ENCODE measurements at regions not wholly inside any gene's neighbourhood (a gene's known extent, or its start where the extent isn't known, plus 50 kb on each side); places are given as distances from the start of the nearest gene placed in this dataset.

DNA sequence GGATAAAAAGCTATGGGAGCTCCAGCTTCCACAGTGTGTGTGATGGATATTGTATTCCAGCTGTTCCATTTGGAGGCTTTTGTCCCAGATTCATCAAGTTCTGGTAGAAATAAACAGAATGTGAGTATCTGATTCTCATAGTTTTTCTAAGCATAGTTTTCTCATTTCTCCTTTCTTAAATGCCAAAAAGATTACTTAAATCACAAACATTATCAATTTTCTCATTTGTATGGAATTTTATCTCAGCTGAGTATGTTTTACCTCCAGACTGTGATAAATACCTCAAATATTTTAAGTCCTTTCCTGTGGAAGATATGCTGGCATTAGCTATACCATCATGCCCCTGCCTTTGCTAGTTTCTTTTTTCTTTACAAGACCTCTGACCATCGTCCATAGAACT, 767.3 kb downstream of the TFAP2A start:
- DNase-seq: no peak

DNA sequence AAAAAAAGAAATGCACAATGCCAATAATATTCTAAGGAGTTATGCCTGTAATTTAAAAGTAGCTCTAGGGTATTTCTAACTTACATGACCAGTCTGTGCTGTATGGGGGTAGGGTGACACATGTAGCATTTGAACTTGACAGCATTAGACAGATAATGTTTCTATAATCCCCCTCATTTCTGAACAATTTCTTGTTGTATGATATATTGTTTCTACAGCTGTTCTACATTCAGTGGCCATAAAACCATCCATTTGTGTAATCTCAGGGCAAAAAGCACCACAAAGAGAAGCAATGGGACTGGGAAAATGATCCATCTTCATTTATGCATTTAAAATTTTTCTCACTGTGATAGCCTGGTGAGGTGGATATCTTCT, 767.8 kb downstream of the TFAP2A start:
- DNase-seq: no peak

DNA sequence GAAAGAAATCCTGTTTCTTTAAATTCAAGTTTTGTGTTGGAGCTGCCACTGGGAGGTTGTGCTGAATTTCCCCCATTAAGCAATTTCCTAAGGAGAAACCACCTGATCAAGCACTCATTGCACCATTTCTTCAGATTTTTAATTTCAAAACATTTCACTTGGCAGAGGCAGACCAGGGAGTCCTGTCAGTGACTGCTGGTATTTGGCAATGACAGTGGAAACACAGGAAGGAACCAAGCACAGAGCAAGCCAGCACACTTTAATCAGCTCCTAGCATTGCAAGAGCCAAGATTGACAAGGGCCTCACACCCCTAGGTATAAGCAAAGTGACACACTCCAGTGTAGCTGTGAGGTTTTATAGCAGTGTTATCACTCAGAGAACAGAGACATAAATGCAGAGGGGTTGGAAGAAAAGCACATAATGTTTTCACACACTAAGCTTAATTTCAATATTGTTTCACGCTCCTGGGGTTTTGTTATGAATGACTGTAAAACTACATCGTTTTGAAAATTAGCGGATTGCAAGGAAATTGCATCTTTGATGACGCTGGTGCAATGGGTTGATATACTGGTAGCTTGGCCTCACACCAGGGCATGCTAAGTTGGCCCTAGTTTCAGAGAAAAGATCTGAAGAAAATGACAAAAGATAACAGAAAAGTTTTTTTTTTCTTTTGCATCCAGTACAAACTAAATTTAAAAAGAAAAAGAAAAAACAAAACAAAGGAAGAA, 768.4 kb downstream of the TFAP2A start:
- no peak for DNase-seq

DNA sequence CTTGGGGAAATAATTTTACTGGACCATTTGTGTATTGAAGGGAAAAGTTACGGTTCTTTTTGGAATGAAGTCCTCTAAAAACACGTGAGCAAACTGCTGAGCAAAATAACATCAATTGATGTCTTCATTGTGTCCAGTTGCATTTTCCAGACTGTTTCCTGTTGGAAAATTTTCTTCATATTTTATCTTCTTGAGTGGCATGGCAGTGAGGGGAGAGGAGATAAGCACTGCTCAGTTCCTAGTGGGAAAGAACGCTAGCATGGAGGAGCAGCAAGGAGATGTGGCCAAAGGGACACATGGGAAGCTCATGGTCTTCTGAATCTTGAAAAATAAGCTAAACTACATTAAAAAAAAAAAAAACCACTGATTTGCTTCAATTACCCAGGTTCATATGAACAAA, 776.0 kb downstream of the TFAP2A start:
- no peak for DNase-seq

DNA sequence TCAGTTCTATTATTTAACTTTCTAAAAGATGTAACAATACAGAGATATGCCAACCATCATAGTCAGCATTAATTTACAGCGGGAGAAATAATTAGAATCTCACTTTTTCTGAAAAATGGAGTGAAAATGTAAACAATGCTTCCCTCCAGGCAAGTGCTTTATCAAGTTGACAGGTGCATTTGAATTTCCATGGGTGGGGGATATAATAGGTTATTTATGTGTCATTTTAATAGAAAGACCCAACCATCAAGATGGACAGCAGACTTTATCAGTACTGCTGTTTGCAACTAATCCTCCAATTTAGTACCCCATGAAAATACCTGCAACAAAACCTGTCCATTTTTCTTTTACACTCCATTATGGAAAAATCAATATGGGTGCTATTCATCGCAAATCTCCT, 780.1 kb downstream of the TFAP2A start:
- DNase-seq: no peak

DNA sequence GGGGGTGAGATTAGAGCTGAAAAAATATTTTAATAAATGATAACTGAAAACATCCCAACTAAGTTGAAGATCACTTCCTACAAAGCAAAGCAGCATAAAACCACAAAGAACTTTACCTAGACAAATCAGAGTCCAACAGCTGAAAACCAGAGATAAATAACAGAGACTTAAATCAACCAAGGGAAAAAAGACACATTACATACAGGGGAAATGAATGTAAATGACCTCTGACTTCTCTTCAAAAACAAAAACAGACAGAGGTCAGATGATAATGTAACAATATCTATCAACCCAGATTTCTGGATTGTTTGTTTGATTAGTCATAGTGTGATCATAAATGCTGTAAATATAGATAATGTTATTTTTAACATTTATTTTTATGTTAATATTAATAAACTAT, 782.8 kb downstream of the TFAP2A start:
- no peak for DNase-seq

DNA sequence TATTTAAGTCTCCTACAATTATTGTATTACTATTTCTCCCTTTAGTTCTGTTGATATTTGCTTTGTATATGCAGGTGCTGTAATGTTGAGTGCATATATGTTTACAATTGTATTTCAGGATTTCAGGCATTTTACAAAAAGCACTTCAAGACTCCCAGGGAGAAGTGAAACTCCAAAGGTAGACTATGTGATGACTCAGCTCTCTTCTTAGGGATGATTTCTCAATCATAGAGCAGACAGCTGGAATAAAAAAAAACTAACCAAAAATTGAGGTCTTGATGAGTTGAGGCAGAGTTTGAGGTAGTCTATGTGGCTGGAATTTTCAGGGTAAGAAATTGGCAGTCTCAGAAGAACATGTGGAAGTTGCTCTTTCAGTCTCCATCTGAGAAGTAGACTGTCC, 786.1 kb downstream of the TFAP2A start:
- DNase-seq: no peak

DNA sequence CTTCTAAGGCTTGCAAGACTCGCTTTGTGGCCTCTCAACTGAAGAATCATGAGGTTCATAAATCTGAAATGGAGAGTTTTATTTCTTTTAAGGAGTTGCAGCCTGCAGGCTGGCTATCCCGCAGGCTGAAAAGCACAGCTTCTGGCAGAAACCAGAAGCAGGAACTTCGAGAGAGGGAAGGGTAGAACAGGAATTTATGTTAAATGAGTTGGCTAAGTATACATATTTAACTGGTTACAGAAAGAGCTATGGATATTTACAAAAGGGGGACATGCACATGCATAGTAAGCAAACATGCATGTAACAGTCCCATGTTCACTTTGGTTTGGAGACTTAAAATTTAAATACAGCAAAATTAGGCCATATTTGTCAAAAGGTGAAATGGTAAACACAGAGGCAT, 787.0 kb downstream of the TFAP2A start:
- no peak for DNase-seq

DNA sequence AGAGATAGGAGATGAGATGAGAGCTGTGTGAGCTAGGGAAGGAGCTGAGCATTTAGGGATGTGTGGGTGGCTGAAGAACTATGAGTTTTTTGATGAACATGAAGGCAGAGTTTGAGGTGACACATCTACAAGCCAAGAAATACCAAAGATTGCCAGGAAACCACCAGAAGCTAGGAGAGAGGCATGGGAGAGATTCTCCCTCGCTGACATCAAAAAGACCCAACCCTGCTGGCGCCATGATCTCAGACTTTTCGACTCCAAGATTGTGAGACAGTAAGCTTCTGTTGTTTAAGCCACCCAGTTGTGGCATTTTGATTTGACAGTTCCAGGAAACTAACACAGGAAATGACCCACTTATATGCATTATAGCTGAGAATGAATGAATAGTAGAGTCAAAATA, 790.9 kb downstream of the TFAP2A start:
- no peak for DNase-seq

DNA sequence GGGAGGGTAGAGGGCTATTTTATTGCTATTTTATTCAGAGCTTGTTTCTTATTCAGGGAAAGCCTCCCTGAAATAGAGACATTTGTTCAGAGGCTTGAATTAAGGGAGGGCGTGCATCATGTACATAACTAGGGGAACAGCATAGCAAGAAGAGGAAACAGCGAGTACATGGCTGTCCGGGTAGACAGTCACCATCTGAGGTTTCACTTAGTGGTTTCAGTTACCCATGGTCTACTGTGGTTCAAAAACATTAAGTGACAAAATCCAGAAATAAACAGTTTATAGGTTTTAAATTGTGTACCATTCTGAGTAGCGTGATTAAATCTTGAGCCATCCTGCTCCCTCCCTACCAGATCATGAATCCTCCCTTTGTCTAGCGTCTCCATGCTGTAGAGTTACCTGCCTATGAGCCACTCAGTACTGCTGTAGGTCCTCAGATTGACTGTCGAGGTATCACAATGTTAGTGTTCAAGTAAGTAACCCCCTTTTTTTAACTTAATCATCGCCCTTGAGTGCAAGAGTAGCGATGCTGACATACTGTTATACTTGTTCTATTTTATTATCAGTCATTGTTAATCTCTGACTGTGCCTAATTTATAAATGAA, 791.5 kb downstream of the TFAP2A start:
- no peak for DNase-seq

DNA sequence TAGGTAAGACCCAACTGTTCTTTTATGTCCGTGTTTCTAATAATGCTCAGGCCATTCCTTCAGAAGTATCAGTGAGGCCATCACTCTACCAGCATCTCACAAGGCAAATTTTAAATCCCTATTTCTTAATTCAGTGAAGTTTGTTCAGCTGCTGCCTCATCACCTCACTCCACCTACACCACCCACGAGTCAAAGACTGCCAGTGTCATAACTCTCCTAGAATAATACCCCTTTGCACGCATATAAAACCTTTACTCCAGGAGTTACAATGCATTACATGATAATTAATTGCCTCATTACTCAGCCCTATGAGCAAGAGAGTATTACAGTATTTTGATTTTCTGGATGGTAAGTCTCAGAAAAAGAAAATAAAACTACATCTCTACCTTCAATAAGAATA, 793.6 kb downstream of the TFAP2A start:
- DNase-seq: no peak

DNA sequence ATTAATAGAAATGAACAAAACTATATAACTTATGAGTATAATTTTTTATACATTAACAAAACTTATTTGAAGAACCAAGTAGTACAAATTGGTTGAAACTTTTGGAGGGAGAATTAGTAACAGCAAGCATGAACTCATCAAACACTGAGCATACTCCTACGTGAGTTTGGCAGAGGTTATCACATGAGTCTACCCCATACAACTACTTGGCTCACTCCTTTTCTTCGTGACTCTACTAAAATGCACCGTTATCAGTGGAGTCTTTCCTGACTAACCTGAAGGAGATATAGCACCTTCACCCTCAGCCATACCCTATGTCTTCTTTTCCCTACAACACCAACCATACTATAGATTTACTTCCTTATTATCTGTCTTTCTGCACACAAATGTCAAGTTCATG, 794.2 kb downstream of the TFAP2A start:
- no peak for DNase-seq

DNA sequence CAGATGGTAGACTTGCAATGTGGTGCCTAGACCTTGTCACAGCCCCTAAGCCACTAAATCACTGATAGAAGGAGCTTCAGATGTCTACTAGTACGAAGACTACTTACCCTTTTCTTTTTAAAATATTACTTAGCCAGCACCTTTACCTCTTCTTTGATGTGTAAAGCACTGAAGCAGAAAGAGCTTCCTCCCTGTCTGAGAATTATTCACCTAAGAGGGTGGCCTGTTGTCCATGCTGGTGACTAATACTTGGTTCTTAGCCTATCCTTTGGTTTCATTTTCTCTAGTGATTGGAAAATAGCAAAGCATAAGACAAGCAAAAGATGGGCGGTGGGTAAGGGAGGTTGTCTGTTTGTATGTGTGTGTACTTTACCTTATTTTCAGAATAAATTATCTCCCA, 794.6 kb downstream of the TFAP2A start:
- DNase-seq: no peak

DNA sequence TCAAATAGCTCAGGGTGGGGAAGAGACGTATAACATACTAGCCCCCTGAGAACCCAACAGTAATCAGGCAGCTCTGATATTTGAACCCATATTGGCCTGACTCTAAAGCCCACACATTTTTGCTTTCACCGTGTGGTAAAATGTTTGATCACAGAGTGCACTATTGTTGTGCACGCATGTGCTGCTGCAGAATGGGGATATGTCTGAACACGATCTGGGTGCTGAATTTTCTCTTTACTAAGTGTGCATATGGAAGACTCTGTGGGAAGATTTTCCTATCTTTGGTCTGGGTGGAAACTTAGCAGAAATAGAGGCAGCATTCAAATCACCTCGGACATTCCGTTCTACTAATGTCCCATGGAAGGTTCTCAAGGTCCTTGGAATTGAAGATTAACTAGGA, 800.1 kb downstream of the TFAP2A start:
- no peak for DNase-seq

DNA sequence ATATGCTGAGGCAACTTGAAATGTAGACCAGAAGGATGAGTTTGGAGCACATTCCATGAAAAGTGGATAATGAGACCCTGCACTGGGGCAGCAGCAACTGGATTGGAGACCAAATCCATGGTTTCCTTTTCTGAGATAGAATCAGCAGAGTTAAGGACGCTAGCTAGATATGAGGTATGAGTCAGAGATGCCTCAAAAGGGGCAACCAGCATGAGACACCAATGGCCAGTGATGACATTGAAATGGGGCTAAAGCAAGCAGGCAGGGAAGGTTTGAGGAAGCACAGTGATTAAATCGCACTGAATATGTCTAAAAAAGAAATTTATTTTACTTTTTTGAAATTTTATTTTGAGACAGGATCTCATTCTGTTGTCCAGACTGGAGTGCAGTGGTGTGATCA, 802.4 kb downstream of the TFAP2A start:
- DNase-seq: no peak

DNA sequence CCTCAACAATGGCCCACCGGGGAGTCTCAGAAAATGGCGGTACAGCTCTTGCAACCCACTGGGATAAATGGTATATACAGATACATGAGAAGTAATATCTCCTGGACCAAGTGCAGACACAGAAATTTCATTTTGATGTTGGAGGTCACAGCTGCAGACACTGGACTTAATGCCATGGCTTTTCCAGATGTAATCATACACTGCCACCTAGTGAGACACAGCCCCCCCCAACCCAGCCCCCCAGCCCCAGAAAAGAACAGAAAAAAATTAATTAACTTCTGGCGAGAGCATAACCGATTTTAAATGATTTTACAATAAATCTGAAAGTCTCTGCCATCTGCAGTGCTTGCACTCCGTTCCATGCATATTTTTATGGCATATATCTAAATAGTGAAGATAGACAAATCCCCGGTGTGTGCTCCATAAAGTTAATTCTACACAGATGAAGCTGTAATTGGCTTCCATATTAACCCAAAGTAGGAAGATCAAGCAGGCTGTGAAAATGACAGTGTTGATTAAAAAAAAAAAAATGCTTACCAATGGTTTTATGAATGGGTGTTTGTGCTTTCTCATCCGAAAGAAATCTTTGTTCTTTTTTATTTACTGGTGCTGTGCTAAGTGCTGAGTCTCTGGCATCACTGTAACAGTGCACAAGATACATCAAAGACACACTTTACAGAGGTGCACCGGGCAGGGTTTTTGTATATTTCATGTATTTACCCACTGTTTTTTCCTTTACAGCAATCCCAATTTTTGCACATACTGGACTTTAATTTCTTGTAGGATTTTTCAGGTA, 804.1 kb downstream of the TFAP2A start:
- no peak for DNase-seq

DNA sequence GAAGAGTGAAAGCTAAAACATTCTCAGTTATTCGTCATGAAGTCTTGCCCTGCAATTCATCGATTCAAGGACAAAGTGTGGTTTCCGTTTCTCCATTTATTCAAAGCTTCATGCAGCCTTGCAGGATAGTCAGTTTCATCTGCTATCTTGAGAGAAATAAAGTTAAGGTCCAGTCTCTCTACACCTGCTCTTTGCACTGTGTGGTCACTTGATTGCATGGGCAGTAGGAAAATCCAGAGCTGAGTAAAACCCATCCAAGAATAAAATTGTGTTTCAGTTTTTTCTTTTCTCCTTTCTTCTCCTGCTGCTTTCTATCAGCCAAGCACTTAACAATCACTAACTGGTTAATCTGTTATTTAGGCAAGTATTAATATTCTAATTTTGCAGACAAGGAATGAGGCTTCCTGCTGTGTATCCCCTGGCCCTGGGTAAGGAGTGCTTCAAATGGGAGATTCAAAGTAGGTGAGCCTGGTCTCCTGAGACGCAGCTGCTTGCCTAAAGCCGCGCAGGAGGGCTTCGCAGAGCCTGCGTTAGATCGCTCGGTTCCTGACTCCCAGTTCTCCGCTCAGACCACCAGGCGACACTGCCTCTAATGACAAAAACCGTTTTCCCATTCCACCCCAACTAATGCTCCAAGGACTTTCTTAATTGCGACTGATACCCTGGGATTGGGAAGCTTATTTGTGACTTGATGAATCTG, 808.3 kb downstream of the TFAP2A start:
- DNase-seq: no peak

DNA sequence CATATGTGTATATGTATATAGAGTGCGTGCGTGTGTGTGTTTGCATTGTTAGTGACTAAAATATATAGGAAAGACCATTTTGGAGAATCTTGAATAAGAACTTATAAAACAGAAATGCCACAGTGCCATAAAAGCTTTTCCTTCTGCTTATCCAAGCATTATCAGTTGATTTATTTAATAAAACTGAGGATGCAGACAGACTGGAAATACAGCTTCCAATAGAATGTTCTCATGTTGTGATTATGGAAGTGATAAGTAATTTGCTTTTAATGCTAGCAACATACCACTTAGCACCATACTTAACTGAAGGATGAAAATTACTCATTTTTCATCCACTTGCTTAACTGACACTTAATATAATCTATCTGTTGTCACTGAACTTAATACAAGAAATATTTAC, 820.1 kb downstream of the TFAP2A start:
- DNase-seq: no peak

DNA sequence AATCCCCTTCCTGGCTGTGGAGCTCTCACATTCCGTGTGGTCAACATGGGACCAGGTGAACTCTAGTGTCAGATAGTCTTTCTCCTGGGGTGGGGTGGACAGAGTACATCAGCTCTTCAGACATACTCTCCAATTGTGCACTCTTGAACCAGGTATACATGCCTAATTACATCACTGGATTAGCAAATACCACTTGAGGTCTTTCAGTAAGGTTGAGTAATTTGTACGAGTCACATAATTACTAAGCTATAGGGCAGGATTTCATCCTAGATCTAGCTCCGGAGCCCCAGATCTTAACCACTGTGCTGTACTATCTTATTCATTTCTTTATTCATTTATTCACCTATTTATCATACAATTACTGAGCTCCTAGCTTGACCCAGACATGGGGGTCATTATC, 821.3 kb downstream of the TFAP2A start:
- no peak for DNase-seq

DNA sequence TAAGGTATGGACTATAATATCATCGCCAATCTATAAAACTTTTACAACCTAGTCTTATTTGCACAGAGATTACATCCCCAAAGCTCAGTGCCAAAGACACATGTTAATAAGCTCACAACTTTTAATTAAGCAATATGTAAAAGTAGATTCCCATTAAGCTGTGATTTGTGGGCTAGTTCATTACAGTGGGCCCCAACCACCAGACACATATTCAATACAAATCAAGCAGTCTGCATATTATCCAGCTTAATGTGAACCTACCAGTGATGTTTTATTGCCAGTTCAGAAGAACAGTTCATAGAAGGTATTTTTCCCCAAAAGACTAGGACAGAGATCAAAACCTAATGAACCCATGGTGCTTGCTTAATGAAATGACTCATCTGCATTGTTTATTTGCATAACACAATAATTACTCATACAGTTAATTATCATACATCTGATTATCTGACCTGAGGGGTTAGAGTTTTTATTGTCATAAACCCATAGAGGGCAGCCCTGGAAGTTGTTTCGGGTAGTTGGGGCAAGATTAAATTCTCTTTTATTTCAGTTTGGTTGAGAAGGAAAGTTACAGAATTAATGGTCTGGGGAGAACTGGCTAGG, 831.0 kb downstream of the TFAP2A start:
- no peak for DNase-seq

DNA sequence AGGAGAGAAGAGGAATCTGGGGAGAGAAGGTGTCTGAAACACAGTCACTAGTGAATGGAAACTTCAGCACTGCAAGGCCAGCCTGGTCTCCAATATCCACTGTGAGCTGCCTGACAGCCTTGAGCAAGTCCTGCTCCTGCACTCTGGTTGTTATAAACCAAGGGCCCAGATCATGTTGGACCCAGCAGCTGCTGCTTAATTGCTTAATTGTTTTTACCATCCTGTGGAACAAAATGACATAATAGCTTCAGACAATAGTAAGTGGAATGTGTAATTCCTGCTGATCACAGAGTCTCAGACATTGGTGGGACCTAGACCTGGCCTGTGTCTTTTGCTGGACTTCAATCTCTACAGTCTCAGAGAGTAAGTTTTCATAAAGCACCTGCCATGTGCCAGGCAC, 833.7 kb downstream of the TFAP2A start:
- no peak for DNase-seq

DNA sequence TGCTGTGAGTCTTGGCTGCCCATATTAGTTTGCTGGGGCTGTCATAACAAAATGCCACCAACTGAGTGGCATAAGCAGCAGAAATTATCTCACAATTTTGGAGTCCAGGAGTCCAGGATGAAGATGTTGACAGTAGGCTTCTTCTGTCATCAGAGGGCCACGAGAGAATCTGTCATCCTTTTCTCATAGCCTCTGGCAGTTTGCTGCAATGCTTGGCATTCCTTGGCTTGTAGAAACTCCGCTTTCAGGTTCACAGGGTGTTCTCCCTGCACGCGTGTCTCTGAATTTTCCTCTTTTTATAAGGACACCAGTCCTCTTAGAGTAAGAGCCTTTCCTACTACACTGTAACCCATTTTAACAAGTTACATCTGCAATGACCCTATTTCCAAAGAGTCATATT, 838.4 kb downstream of the TFAP2A start:
- no peak for DNase-seq

DNA sequence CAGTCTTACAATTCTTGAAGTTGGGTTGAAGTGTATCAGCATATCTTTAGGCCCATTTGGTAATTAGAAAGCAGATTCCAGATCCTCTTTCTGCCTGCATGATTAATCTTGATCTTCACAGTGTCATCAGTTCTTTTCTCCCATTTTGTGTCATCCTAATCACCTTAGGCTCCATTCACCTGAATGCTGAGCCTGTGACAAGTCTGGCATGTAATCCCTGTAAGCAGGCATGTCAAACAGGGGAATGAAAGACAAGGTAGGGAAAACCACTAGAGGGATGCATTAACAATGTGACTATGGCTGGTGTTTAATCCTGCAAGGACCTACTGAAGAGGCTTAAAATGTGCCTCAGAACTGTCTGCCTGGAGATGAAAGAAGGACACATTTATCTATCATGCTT, 848.8 kb downstream of the TFAP2A start:
- no peak for DNase-seq
